ENCODE measurements at regions not wholly inside any gene's neighbourhood (a gene's known extent, or its start where the extent isn't known, plus 50 kb on each side); places are given as distances from the start of the nearest gene placed in this dataset.
"Not testable (repeated sequence)": the region's sequence is repeated elsewhere in the genome, so short reads cannot be mapped to it uniquely, and the experiment has no call there.

DNA sequence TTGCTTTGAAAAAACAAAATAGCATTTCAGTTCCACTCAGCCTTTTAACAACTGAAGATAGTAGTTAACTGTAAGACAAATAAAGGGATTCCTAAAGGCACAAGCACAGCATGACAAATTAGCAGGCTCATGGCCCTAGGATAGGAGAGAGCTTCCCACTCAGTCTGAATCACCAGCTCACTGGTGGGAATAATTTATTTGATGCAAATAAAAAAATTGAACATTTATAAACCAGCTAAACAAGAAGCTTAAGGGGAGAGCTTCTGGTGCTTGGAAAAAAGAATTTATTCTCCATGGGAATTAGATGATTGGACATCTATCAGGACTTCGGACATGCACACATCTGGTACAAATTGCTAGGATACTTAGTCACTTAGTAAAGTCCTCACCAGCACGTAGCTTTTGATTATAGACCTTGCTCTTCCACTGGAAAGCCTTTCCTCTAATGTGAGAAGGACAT is 294.1 kb upstream of the TNC start:
- no peak for DNase-seq

DNA sequence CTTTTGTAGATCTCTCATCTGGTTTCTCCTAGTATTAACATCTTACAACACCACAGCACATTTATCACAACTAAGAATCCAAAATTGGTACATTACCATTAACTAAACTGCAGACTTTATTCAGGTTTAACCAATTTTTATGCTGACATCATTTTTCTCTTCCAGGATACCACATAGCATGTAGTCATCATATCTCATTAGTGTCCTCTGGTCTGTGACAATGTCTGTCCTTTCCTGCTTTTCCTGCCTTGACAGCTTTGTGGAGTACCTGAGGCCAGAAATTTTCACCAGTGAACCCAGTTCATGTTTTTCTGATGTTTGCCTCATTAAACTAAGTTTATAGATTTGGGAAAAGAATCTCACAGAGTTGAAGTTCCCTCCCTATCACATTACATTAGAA is 294.7 kb upstream of the TNC start:
- DNase-seq, result no peak

DNA sequence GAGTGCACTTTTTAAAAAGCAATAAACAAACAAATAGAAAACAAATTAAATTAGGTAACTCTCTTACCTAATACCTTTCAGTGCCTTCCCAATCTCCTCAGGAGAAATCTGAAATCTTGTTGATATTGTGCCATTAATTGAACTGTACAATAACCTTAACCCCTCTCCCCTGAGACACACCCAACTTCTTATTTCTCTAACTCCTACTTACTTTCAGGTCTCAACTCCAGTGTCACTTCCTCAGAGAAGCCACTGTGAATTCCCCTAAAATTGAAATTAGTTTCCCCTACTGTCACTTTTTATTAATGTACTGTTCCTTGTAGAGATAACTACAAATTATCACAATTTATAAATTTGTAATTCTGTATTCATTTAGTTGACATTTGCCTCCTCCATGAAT is 295.3 kb upstream of the TNC start:
- DNase-seq, result no peak

DNA sequence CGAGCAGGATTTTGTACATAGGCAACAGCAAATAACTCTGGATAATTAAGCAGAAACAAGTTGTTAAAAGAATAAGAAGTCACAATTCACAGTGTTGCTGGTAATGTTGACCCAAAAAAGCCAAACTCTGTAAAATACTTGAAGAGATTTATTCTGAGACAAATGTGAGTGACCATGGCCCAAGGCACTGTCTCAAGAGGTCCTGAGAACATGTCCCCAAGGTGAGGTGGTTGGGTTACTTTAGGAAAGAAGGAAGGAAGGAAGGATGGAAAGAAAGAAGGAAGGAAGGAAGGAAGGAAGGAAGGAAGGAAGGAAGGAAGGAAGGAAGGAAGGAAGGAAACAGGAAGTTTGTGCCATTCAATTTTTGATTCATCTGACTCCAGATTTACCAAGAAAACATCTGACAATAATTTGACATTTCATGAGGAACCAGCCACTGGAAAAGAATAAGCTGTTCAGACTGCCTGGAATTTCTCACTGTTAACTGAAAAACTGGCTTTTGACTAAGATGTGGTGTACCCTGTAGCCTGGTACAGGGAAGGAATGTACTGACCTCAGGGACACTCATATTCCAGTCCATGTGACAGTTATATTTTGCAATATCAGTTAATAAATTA is 295.9 kb upstream of the TNC start:
- no peak for DNase-seq

- DNase-seq, result no peak
These were observed 296.6 kb upstream of the TNC start for GRCh38 chr9:115414561-115414960.

GRCh38 chr9:115415450-115415849 is 297.5 kb upstream of the TNC start:
- no peak for DNase-seq

GRCh38 chr9:115416299-115416698 is 298.3 kb upstream of the TNC start:
- no peak for DNase-seq

DNA sequence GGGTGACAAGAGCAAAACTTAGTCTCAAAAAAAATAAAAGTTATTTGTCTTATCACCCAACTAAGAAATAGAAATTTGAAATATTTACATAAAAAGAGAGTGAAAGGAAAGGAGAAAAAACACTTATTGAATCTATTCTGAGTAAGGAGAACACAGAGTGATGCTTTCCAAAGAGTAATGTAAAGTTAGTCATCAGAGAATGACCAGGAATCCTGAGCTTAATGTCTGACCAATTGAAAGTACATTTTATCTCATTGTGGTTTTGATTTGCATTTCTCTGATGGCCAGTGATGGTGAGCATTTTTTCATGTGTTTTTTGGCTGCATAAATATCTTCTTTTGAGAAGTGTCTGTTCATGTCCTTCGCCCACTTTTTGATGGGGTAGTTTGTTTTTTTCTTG is 300.2 kb upstream of the TNC start:
- not testable (repeated sequence) for DNase-seq

DNA sequence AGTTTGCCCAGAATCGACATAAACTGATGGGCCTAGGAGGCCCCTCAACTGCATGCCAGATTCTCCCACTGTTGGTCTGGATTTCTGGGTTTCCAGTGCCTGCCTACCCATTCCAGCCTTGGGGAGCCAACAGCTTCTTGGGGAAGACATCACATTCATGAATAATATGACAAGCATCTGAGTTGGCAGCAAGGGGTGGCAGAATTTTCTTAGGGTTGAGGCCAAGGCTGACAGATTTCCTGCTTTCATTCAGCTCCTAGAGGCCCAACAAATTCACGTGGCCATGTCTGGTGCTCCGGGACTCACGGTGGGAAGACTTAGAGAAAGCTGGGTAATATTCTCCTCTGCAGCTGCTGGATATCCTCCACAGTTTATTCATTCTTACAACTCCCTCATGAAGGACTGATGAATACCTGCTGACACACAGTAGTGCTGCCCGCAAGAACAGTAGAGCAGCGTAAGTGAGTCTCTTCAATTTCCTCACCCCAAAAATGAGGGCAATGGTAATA is 305.0 kb upstream of the TNC start:
- DNase-seq, result no peak

DNA sequence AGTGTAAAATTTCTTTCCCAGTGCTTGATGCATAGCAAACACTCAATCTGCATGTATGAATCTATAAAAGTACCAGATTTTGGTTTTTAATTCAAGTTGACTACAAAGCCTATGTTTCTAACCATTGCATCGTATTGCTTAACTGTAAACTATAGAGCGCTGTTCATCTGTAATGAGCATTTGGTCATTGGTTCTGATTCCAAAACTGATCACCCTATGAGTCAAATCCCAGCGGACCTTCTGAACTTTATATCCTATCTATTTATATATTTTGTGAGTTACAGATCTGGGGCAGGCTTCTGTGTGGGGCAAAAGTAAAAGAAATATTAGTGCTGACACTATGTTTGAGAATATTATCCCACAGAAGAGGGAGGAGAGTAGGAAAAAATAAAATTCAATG is 305.7 kb upstream of the TNC start:
- no peak for DNase-seq

DNA sequence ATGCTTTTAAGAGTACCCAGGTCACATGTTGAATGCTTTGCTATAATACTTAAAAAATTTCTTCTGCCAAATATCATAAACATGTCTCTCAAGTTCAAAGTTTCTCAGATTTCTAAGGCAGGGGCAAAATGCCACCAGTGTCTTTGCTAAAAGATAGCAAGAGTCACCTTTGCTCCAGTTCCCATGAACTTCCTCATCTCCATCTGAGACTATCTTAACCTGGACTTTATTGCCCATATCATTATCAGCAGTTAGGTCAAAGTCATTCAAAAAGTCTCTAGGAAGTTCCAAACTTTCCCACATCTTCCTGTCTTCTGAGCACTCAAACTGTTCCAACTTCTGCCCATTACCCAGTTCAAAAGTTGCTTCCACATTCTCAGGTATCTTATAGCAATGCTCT is 307.6 kb upstream of the TNC start:
- DNase-seq, result no peak

- DNase-seq, result no peak
These were observed 319.5 kb upstream of the TNC start for GRCh38 chr9:115437418-115437817.

DNA sequence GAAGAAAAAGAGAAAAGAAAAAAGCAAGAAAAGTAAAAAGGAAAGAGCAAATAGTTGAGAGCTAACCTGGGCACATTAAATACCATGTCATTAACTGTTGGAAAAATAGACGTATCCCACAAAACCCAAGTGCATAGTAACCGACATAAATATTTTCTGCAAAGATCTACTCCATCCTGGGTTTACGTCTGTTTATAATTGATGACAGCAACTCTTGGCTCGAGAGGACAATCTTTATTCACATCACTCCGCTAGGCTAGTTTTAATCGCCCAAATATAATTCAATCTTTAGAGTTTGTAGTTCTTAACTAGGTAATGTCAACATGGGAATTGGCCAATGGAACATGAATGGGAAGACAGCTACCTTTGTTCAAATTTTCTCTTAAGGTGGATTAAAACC is 321.7 kb upstream of the TNC start:
- no peak for DNase-seq

DNA sequence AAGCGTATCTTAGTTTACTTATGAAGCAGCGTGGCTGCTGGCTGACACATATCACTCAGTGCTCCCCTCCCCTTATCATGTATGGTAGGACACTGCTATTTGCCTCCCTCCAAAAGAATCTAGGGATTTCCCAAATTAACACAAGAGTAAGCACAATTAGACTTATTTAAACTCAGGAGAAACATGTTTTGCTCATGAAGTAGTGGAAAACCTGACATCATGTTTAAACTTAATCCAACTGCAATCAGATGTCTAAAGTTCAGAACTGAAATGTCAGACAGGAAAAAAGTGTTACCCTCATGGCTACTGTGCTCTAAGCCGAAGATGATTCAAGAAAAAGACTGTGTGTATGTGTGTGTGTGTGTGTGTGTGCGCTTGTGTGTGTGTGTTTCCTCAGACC is 324.1 kb upstream of the TNC start:
- DNase-seq, result no peak

- no peak for DNase-seq
These were observed 325.9 kb upstream of the TNC start for GRCh38 chr9:115443890-115444289.

- no peak for DNase-seq
These were observed 327.0 kb upstream of the TNC start for GRCh38 chr9:115444959-115445358.

DNA sequence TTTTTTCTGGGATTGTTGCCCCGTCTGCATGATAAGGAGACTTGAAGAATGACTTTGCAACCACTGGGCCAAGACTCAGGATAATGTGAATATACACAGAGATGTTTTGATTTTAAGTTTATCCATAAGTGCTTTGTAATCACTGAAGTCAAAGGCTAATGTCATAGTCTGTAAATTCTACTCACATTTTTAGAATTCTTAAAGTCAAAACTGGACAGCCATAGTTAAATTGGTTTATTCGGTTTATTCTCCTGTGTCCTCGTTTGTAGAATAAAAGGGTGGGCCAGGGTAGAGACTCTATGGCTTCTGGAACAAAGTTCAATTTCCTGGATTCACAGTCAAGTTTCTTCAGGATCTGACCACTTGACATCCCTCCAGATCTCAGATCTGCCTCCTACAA is 327.7 kb upstream of the TNC start:
- DNase-seq, result no peak

- no peak for DNase-seq
These were observed 338.6 kb upstream of the TNC start for GRCh38 chr9:115456515-115456914.

GRCh38 chr9:115461280-115461679 is 343.3 kb upstream of the TNC start:
- no peak for DNase-seq

GRCh38 chr9:115462623-115463022 is 344.7 kb upstream of the TNC start:
- DNase-seq, result no peak

GRCh38 chr9:115466756-115467155 is 348.8 kb upstream of the TNC start:
- DNase-seq, result no peak

GRCh38 chr9:115469841-115470240 is 351.9 kb upstream of the TNC start:
- no peak for DNase-seq

- DNase-seq, result not testable (repeated sequence)
These were observed 355.1 kb upstream of the TNC start for GRCh38 chr9:115473032-115473431.

DNA sequence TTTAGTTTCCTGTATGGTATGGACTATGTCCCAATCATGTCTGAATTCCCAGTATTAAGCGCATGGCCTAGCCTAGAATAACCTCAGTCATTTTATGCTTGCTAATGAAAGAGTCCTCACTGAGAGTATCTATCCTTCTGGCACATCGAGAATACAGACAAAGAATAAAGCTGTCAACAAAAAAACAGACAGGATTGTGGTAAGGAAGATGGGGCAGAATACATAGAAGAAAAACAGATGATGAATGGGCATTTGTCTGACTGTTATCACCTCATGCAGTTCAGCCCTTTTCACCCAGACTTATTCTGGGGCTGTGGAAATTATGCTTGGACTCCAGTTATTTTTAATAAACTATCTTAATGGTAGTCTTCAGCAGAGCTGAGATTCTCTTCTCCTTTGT is 363.8 kb upstream of the TNC start:
- no peak for DNase-seq

GRCh38 chr9:115482747-115483146 is 364.8 kb upstream of the TNC start:
- DNase-seq, result no peak

- no peak for DNase-seq
These were observed 374.9 kb upstream of the TNC start for GRCh38 chr9:115492869-115493268.
